GM23338 (cell line): ENCODE measurements at regions not wholly inside any gene's neighbourhood (a gene's known extent, or its start where the extent isn't known, plus 50 kb on each side); places are given as distances from the start of the nearest gene placed in this dataset.

ENCODE experiments used
- ATAC-seq: fragments of 200-7000 bp; cut with Tn5 transposase; 3 replicates; pipeline ENCODE4 v1.9.1; 2020
- DNase-seq: peaks from one replicate; pipeline ENCODE4 v3.0.0-alpha.2; 2015; ENCODE audit warnings: low spot score
- H2AFZ ChIP-seq: fragments of 200-600 bp; sonication (generic); 2 replicates; pipeline ENCODE4 v1.8.0; 2016; ENCODE audit warnings: antibody characterized with exemption, mild to moderate bottlenecking, moderate library complexity
- H3F3A ChIP-seq: fragments of 200-600 bp; sonication (generic); replicated peaks from 2 replicates; pipeline ENCODE4 v1.8.0; 2017; ENCODE audit warnings: antibody characterized with exemption, mixed run types, low read depth
- H3K27ac ChIP-seq: fragments of 200-600 bp; sonication (generic); 2 replicates; pipeline ENCODE4 v1.6.1; 2016; ENCODE audit warnings: low read depth
- H3K27me3 ChIP-seq: fragments of 200-600 bp; sonication (generic); 2 replicates; pipeline ENCODE4 v1.8.0; 2016; ENCODE audit warnings: mild to moderate bottlenecking, mixed run types, moderate library complexity; ENCODE audit not compliant: insufficient read depth
- H3K36me3 ChIP-seq: fragments of 200-600 bp; sonication (generic); 2 replicates; pipeline ENCODE4 v1.8.0; 2016; ENCODE audit warnings: mild to moderate bottlenecking; ENCODE audit not compliant: insufficient read depth
- H3K4me1 ChIP-seq: fragments of 200-600 bp; sonication (generic); 2 replicates; pipeline ENCODE4 v1.8.0; 2016; ENCODE audit warnings: mild to moderate bottlenecking, moderate library complexity; ENCODE audit not compliant: insufficient read depth
- H3K4me2 ChIP-seq: fragments of 200-600 bp; sonication (generic); 2 replicates; pipeline ENCODE4 v1.7.1; 2017; ENCODE audit warnings: mixed run types
- H3K4me3 ChIP-seq: fragments of 200-600 bp; sonication (generic); 2 replicates; pipeline ENCODE4 v1.6.1; 2016; ENCODE audit warnings: mixed run types
- H3K79me2 ChIP-seq: fragments of 200-600 bp; sonication (generic); replicated peaks from 2 replicates; pipeline ENCODE4 v1.8.0; 2017; ENCODE audit warnings: mild to moderate bottlenecking; ENCODE audit not compliant: insufficient read depth
- H3K9me2 ChIP-seq: fragments of 200-600 bp; sonication (generic); 2 replicates; pipeline ENCODE4 v1.8.0; 2017; ENCODE audit not compliant: insufficient read depth
- H4K20me1 ChIP-seq: fragments of 200-600 bp; sonication (generic); replicated peaks from 2 replicates; pipeline ENCODE4 v1.8.0; 2017; ENCODE audit warnings: mild to moderate bottlenecking; ENCODE audit not compliant: insufficient read depth
- H3K27ac Mint-ChIP-seq: 2 replicates; pipeline ENCODE4 v1.8.0; 2020; ENCODE audit warnings: inconsistent platforms, mild to moderate bottlenecking, moderate library complexity, mixed read lengths
- H3K27me3 Mint-ChIP-seq: 3 replicates; pipeline ENCODE4 v1.8.0; 2022; ENCODE audit warnings: low read depth, mild to moderate bottlenecking, moderate library complexity, mixed read lengths, inconsistent platforms; ENCODE audit not compliant: insufficient read depth, poor library complexity
- H3K36me3 Mint-ChIP-seq: 3 replicates; pipeline ENCODE4 v1.8.0; 2021; ENCODE audit warnings: low read depth, mild to moderate bottlenecking, inconsistent platforms, moderate library complexity, mixed read lengths
- H3K4me1 Mint-ChIP-seq: 3 replicates; pipeline ENCODE4 v1.8.0; 2020; ENCODE audit warnings: mild to moderate bottlenecking, inconsistent platforms, mixed read lengths
- H3K4me3 Mint-ChIP-seq: 3 replicates; pipeline ENCODE4 v1.8.0; 2021; ENCODE audit warnings: moderate library complexity, mild to moderate bottlenecking, inconsistent platforms, mixed read lengths
- H3K9me3 Mint-ChIP-seq: 3 replicates; pipeline ENCODE4 v1.8.0; 2020; ENCODE audit warnings: moderate library complexity, mild to moderate bottlenecking, inconsistent platforms, mixed read lengths
- CREB1 ChIP-seq: fragments of 250-450 bp; sonication (Bioruptor Pico); IDR thresholded peaks from 2 replicates; pipeline ENCODE4 v1.5.0; 2020; ENCODE audit warnings: low read depth, mild to moderate bottlenecking, moderate library complexity
- ETS1 ChIP-seq: IDR thresholded peaks from 2 replicates; pipeline ENCODE4 v1.6.1; 2016; ENCODE audit warnings: antibody characterized with exemption
- EZH2 ChIP-seq: fragments of 200-600 bp; sonication (generic); IDR thresholded peaks from one replicate; pipeline ENCODE4 v1.8.0; 2017; ENCODE audit warnings: antibody characterized with exemption, mild to moderate bottlenecking, low read depth; ENCODE audit not compliant: unreplicated experiment
- EZH2phosphoT487 ChIP-seq: fragments of 200-600 bp; sonication (generic); IDR thresholded peaks from one replicate; pipeline ENCODE4 v1.8.1; 2018; ENCODE audit warnings: antibody characterized with exemption; ENCODE audit not compliant: unreplicated experiment
- JUNB ChIP-seq: IDR thresholded peaks from one replicate; pipeline ENCODE4 v1.6.1; 2016; ENCODE audit warnings: antibody characterized with exemption; ENCODE audit not compliant: unreplicated experiment
- NANOG ChIP-seq: IDR thresholded peaks from 2 replicates; pipeline ENCODE4 v1.6.1; 2016; ENCODE audit warnings: antibody characterized with exemption, borderline replicate concordance
- POLR2AphosphoS5 ChIP-seq: IDR thresholded peaks from 2 replicates; pipeline ENCODE4 v1.6.1; 2016; ENCODE audit warnings: antibody characterized with exemption, low read depth
- STAT1 ChIP-seq: IDR thresholded peaks from one replicate; pipeline ENCODE4 v1.6.1; 2016; ENCODE audit warnings: antibody characterized with exemption; ENCODE audit not compliant: unreplicated experiment
- ZNF114 ChIP-seq: fragments of 250-450 bp; sonication (Bioruptor Pico); IDR thresholded peaks from 2 replicates; pipeline ENCODE4 v1.5.0; 2020; ENCODE audit warnings: mild to moderate bottlenecking, moderate library complexity
- ZNF331 ChIP-seq: fragments of 250-450 bp; sonication (Bioruptor Pico); IDR thresholded peaks from 2 replicates; pipeline ENCODE4 v1.5.0; 2020; ENCODE audit warnings: low read depth, mild to moderate bottlenecking, moderate library complexity
- TF ChIP-seq, protein P1 (sequence below): IDR thresholded peaks from one replicate; pipeline ENCODE4 v1.6.1; 2018; ENCODE audit warnings: antibody characterized with exemption; ENCODE audit not compliant: unreplicated experiment
- TF ChIP-seq, protein P2 (sequence below), 2 experiments: fragments of 200-600 bp in 1 of 2; sonication (generic) in 1 of 2; conservative IDR thresholded peaks; 2 replicates each; pipeline versions ENCODE4 v1.5.1 to v1.6.1; 2016 to 2017; ENCODE audit warnings: antibody characterized with exemption in 2 of 2, low read depth in 2 of 2, mild to moderate bottlenecking in 2 of 2, moderate library complexity in 1 of 2
- TF ChIP-seq, protein P3 (sequence below): fragments of 250-450 bp; sonication (Bioruptor Pico); IDR thresholded peaks from 2 replicates; pipeline ENCODE4 v1.5.0; 2020; ENCODE audit warnings: mild to moderate bottlenecking, moderate library complexity

DNA sequence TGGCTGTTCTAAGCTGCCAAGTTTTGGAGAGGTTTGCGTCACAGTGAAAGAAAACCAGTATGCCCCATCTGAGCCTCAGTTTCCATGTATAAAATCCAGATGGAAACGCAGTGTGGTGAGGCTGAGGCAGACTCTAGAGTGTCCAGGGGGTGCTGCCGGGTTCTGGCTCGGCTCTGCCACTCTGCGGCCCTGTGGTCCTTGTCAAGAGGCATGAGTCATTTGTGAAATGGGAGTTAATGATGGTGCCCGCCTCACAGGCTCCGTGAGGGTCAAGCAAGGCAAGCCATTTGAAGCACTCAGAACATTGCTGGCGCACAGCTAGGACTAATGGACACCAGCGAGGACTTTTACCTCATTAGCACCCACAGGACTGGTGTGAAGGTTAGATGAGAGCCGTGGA is 214.3 kb downstream of the PTPRU start:
- H3K27me3 Mint-ChIP-seq: peaks cover 13% of the 10 kb centered on the region
- H3K27ac Mint-ChIP-seq: no peak overlapping the region
- ATAC-seq (no peak), DNase-seq (no peak)
- H3K4me1 Mint-ChIP-seq: peaks cover 10% of the 10 kb centered on the region
- Histone ChIP-seq H3K4me3 (no peak overlapping the region), H3K79me2 (no peaks in the 10 kb centered on the region), H3K4me2 (no peak overlapping the region), H3K4me1 (peaks cover 6% of the 10 kb centered on the region; the same call in 1 of the 2 replicates), H4K20me1 (no peaks in the 10 kb centered on the region), H3F3A (no peaks in the 10 kb centered on the region), H3K27ac (no peak overlapping the region), H3K9me2 (no peaks in the 10 kb centered on the region), H3K36me3 (no peaks in the 10 kb centered on the region), H2AFZ (no peak overlapping the region), H3K27me3 (no peaks in the 10 kb centered on the region)
- TF ChIP-seq EZH2phosphoT487 (no peak), JUNB (no peak), ZNF114 (CRISPR knock-in tag) (no peak), EZH2 (no peak), ZNF331 (CRISPR knock-in tag) (no peak), NANOG (no peak), CREB1 (CRISPR knock-in tag) (no peak), STAT1 (no peak), POLR2AphosphoS5 (no peak), ETS1 (no peak)
- TF ChIP-seq, protein P1, sequence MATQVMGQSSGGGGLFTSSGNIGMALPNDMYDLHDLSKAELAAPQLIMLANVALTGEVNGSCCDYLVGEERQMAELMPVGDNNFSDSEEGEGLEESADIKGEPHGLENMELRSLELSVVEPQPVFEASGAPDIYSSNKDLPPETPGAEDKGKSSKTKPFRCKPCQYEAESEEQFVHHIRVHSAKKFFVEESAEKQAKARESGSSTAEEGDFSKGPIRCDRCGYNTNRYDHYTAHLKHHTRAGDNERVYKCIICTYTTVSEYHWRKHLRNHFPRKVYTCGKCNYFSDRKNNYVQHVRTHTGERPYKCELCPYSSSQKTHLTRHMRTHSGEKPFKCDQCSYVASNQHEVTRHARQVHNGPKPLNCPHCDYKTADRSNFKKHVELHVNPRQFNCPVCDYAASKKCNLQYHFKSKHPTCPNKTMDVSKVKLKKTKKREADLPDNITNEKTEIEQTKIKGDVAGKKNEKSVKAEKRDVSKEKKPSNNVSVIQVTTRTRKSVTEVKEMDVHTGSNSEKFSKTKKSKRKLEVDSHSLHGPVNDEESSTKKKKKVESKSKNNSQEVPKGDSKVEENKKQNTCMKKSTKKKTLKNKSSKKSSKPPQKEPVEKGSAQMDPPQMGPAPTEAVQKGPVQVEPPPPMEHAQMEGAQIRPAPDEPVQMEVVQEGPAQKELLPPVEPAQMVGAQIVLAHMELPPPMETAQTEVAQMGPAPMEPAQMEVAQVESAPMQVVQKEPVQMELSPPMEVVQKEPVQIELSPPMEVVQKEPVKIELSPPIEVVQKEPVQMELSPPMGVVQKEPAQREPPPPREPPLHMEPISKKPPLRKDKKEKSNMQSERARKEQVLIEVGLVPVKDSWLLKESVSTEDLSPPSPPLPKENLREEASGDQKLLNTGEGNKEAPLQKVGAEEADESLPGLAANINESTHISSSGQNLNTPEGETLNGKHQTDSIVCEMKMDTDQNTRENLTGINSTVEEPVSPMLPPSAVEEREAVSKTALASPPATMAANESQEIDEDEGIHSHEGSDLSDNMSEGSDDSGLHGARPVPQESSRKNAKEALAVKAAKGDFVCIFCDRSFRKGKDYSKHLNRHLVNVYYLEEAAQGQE: no peak
- TF ChIP-seq, protein P2, sequence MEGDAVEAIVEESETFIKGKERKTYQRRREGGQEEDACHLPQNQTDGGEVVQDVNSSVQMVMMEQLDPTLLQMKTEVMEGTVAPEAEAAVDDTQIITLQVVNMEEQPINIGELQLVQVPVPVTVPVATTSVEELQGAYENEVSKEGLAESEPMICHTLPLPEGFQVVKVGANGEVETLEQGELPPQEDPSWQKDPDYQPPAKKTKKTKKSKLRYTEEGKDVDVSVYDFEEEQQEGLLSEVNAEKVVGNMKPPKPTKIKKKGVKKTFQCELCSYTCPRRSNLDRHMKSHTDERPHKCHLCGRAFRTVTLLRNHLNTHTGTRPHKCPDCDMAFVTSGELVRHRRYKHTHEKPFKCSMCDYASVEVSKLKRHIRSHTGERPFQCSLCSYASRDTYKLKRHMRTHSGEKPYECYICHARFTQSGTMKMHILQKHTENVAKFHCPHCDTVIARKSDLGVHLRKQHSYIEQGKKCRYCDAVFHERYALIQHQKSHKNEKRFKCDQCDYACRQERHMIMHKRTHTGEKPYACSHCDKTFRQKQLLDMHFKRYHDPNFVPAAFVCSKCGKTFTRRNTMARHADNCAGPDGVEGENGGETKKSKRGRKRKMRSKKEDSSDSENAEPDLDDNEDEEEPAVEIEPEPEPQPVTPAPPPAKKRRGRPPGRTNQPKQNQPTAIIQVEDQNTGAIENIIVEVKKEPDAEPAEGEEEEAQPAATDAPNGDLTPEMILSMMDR (conservative IDR thresholded peaks at IDR 0.05; ENCODE audit: low read depth in 2 of 2): no peak
- TF ChIP-seq, protein P3, sequence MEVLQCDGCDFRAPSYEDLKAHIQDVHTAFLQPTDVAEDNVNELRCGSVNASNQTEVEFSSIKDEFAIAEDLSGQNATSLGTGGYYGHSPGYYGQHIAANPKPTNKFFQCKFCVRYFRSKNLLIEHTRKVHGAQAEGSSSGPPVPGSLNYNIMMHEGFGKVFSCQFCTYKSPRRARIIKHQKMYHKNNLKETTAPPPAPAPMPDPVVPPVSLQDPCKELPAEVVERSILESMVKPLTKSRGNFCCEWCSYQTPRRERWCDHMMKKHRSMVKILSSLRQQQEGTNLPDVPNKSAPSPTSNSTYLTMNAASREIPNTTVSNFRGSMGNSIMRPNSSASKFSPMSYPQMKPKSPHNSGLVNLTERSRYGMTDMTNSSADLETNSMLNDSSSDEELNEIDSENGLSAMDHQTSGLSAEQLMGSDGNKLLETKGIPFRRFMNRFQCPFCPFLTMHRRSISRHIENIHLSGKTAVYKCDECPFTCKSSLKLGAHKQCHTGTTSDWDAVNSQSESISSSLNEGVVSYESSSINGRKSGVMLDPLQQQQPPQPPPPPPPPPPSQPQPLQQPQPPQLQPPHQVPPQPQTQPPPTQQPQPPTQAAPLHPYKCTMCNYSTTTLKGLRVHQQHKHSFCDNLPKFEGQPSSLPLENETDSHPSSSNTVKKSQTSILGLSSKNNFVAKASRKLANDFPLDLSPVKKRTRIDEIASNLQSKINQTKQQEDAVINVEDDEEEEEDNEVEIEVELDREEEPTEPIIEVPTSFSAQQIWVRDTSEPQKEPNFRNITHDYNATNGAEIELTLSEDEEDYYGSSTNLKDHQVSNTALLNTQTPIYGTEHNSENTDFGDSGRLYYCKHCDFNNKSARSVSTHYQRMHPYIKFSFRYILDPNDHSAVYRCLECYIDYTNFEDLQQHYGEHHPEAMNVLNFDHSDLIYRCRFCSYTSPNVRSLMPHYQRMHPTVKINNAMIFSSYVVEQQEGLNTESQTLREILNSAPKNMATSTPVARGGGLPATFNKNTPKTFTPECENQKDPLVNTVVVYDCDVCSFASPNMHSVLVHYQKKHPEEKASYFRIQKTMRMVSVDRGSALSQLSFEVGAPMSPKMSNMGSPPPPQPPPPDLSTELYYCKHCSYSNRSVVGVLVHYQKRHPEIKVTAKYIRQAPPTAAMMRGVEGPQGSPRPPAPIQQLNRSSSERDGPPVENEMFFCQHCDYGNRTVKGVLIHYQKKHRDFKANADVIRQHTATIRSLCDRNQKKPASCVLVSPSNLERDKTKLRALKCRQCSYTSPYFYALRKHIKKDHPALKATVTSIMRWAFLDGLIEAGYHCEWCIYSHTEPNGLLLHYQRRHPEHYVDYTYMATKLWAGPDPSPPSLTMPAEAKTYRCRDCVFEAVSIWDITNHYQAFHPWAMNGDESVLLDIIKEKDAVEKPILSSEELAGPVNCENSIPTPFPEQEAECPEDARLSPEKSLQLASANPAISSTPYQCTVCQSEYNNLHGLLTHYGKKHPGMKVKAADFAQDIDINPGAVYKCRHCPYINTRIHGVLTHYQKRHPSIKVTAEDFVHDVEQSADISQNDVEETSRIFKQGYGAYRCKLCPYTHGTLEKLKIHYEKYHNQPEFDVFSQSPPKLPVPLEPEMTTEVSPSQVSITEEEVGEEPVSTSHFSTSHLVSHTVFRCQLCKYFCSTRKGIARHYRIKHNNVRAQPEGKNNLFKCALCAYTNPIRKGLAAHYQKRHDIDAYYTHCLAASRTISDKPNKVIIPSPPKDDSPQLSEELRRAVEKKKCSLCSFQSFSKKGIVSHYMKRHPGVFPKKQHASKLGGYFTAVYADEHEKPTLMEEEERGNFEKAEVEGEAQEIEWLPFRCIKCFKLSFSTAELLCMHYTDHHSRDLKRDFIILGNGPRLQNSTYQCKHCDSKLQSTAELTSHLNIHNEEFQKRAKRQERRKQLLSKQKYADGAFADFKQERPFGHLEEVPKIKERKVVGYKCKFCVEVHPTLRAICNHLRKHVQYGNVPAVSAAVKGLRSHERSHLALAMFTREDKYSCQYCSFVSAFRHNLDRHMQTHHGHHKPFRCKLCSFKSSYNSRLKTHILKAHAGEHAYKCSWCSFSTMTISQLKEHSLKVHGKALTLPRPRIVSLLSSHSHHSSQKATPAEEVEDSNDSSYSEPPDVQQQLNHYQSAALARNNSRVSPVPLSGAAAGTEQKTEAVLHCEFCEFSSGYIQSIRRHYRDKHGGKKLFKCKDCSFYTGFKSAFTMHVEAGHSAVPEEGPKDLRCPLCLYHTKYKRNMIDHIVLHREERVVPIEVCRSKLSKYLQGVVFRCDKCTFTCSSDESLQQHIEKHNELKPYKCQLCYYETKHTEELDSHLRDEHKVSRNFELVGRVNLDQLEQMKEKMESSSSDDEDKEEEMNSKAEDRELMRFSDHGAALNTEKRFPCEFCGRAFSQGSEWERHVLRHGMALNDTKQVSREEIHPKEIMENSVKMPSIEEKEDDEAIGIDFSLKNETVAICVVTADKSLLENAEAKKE (CRISPR knock-in tag): no peak
- H3K36me3 Mint-ChIP-seq: no peaks in the 10 kb centered on the region; the same call in 2 of the 3 replicates
- no peak overlapping the region for H3K4me3 Mint-ChIP-seq
- H3K9me3 Mint-ChIP-seq: no peaks in the 10 kb centered on the region; the same call in 2 of the 3 replicates
